HL-60 (cell line): ENCODE measurements at regions not wholly inside any gene's neighbourhood (a gene's known extent, or its start where the extent isn't known, plus 50 kb on each side); places are given as distances from the start of the nearest gene placed in this dataset.

Source experiments
- CTCF ChIP-seq: IDR thresholded peaks from one replicate; pipeline ENCODE4 v1.5.1; 2011; ENCODE audit warnings: low read length, control low read depth, inconsistent platforms; ENCODE audit not compliant: insufficient read depth
- POLR2AphosphoS5 ChIP-seq: IDR thresholded peaks from 2 replicates; pipeline ENCODE4 v1.6.1; 2012; ENCODE audit warnings: low read depth

GRCh38 chr18:22275706-22276333 is 106.4 kb downstream of the GATA6 start:
- TF ChIP-seq CTCF (no peak), POLR2AphosphoS5 (no peak)
